ENCODE measurements at regions not wholly inside any gene's neighbourhood (a gene's known extent, or its start where the extent isn't known, plus 50 kb on each side); places are given as distances from the start of the nearest gene placed in this dataset.

DNA sequence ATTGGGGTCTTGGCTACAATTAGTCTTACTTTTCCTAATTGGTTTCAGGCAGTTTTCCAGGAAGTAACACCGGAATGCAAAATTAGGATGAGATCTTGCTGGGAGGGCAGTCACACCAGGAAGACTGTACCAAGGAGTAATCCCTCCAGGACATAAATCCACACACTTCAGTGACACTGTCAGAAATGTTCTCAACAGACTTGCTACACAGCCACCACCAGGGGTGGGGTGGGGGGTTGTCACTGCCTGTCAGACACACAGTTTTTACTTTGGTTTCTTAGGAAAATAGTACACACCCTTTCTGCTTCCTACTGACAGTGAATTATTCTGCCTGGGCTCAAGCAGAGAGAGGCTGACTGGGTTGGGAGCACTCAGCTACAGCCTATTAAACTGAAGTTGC lies 102.9 kb upstream of the CCDC196 start:
- TF ChIP-seq, protein P1, sequence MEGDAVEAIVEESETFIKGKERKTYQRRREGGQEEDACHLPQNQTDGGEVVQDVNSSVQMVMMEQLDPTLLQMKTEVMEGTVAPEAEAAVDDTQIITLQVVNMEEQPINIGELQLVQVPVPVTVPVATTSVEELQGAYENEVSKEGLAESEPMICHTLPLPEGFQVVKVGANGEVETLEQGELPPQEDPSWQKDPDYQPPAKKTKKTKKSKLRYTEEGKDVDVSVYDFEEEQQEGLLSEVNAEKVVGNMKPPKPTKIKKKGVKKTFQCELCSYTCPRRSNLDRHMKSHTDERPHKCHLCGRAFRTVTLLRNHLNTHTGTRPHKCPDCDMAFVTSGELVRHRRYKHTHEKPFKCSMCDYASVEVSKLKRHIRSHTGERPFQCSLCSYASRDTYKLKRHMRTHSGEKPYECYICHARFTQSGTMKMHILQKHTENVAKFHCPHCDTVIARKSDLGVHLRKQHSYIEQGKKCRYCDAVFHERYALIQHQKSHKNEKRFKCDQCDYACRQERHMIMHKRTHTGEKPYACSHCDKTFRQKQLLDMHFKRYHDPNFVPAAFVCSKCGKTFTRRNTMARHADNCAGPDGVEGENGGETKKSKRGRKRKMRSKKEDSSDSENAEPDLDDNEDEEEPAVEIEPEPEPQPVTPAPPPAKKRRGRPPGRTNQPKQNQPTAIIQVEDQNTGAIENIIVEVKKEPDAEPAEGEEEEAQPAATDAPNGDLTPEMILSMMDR (conservative IDR thresholded peaks at IDR 0.05), result no peak
- no peak overlapping the region for H3K27ac ChIP-seq

DNA sequence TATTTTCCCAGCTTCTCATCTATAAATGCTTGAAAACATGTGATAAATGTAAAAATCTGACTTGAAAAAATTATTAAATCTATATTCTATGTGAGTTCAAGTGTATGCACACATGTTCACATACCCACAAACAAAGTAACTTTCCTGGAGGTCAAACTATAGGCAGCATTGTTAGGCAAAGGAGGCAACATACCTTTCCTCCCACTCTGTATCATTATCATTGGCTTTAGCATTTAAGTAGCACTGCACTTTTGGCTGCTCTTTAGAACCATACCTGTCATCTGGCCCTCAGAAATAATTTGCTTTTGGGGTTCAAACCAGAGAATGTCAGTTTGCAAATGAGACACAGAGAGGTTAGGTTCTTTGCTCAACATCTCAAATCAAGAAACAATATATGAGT lies 102.4 kb upstream of the CCDC196 start:
- TF ChIP-seq, protein P1 (conservative IDR thresholded peaks at IDR 0.05), result no peak
- H3K27ac ChIP-seq, result no peak overlapping the region

DNA sequence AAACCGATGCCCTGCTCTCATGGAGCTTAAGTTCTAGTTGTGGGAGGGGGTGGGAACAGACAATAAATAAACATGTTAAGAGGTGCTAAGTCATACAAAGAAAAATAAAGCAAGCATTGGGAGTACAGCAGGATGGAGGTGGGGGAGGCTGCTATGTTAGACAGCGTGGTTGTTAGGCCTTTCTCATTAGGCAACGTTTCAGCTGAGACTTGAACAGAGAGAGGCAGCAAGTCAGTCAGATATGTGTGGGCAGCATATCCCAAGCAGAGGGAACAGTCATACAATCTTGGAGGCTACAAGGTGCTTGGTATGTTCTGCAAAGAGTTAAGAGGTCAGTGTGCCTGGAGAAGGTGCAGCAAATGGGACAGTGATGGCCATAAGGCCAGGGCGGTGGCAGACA lies 97.7 kb upstream of the CCDC196 start:
- no peak overlapping the region for H3K27ac ChIP-seq
- TF ChIP-seq, protein P1 (conservative IDR thresholded peaks at IDR 0.05), result no peak

DNA sequence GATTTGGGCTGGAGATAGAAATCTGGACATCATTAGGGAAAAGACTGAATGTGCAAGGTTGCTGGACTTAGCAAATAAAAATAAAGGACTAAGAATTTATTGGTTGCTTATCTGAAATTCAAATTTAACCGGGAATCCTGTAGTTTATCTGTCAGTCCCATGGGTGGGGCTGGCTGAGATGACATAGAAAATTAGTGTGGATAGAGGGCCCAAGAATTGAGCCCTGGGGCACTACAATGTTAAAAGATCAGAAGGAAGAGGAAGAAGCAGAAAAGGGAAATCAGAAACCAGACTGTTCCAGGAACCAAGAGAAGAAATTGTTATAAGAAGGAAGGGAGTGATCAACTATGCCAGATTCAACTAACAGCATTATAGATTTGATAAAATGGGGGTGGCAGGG lies 96.7 kb upstream of the CCDC196 start:
- H3K27ac ChIP-seq, result no peak overlapping the region
- TF ChIP-seq, protein P1 (conservative IDR thresholded peaks at IDR 0.05), result no peak

DNA sequence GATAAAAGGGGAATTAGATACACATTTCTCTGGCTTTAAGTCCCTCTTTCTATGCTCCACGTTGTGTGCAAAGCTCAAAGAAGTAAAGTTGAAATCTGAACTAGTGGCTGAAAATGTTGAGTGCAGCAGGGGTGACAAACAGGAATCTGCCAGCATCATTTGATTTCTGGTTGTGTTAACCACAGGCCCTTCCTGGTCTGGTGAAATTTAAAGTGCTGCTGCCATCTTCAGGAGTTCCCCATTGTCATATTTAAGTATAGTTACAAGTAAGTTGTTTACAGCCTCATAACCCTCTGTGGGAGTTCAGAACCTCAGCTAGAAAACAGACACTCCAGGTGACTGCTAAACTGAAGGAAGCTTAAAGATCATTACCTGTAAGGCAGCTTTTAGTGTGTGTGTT lies 90.9 kb upstream of the CCDC196 start:
- H3K27ac ChIP-seq, result no peak overlapping the region
- TF ChIP-seq, protein P1 (conservative IDR thresholded peaks at IDR 0.05), result peak; percentile 25

DNA sequence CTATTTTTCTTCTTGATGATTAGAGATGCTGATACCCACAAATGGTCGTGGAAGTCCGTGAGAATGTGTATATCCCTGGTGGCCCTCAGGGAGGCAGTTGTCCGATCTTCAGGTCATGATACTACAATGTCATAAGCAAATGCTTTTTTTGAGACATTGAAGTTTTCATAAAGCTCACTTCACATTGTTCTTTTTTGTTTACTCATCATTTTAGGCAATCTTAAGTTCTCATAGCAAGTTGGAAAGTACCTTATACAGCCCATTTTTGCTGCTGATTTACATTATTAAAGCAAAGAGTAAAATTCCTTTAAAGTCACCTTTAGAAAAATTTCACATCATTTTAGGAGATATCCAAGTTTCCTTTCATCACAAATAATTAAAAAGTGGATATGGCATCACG lies 90.0 kb upstream of the CCDC196 start:
- TF ChIP-seq, protein P1 (conservative IDR thresholded peaks at IDR 0.05), result no peak
- no peak overlapping the region for H3K27ac ChIP-seq

DNA sequence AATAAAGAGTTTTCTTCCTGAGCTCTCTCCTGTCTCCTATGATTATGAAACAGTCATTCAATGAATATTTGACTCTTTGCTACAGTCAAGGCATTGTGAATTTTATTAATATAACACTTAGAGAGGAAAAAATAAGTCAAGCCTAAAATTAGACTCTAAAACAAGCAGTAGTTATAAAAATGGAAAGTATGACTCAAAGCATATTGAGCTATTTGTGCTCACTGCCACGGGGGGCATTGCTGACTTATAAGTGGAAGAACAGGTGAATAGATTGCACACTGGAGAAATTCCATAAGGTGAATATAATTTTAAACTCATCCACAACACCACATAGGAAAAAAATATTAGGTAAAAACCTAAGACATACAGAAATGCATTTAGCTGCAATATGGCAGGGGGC lies 87.7 kb upstream of the CCDC196 start:
- TF ChIP-seq, protein P1 (conservative IDR thresholded peaks at IDR 0.05), result no peak
- H3K27ac ChIP-seq, result no peak overlapping the region
